Uterus (tissue), 2 donors: ENCODE measurements at regions not wholly inside any gene's neighbourhood (a gene's known extent, or its start where the extent isn't known, plus 50 kb on each side); places are given as distances from the start of the nearest gene placed in this dataset.

Source experiments
- POLR2A ChIP-seq, 2 donors: fragments of 450-650 bp; IDR thresholded peaks; one replicate each; pipeline ENCODE4 v1.6.1; 2016; ENCODE audit warnings: antibody characterized with exemption in 2 of 2, mild to moderate bottlenecking in 1 of 2, moderate library complexity in 1 of 2
- TF ChIP-seq, protein P1 (sequence below), 4 experiments: fragments of 200-600 bp in 2 of 4; fragments of 450-650 bp in 2 of 4; sonication (generic) in 2 of 4; IDR thresholded peaks; one replicate each; pipeline ENCODE4 v1.5.1; 2016 to 2019; ENCODE audit warnings: antibody characterized with exemption in 4 of 4, mild to moderate bottlenecking in 2 of 4, moderate library complexity in 1 of 4

DNA sequence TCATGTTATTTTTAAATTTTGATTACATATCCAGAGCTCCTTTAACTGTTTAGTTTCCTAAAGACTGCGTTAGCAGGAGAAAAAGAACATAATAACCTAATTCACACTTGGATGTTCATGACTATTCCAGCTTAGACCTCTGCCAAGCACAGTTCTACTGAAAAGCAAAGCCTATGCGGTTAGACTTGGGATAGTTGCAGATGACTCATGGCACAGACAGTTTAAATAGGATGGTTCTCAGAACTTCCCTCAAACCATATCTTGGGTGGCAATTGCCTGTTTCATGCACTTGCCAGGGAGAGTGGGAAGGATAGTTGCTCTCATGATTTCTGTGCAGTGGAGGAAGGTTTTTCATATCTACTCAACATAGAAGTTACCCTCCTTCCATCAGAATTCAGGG is 149.7 kb upstream of the KLHL29 start:
- TF ChIP-seq POLR2A (IDR thresholded peaks at IDR 0.05): no peak
- TF ChIP-seq, protein P1, sequence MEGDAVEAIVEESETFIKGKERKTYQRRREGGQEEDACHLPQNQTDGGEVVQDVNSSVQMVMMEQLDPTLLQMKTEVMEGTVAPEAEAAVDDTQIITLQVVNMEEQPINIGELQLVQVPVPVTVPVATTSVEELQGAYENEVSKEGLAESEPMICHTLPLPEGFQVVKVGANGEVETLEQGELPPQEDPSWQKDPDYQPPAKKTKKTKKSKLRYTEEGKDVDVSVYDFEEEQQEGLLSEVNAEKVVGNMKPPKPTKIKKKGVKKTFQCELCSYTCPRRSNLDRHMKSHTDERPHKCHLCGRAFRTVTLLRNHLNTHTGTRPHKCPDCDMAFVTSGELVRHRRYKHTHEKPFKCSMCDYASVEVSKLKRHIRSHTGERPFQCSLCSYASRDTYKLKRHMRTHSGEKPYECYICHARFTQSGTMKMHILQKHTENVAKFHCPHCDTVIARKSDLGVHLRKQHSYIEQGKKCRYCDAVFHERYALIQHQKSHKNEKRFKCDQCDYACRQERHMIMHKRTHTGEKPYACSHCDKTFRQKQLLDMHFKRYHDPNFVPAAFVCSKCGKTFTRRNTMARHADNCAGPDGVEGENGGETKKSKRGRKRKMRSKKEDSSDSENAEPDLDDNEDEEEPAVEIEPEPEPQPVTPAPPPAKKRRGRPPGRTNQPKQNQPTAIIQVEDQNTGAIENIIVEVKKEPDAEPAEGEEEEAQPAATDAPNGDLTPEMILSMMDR (IDR thresholded peaks at IDR 0.05): no peak
